HUES6 (cell line): ENCODE measurements at regions not wholly inside any gene's neighbourhood (a gene's known extent, or its start where the extent isn't known, plus 50 kb on each side); places are given as distances from the start of the nearest gene placed in this dataset.

ENCODE experiments used
- H3K27ac ChIP-seq: 2 replicates; pipeline ENCODE4 v1.7.0; 2013; ENCODE audit warnings: low read depth, mild to moderate bottlenecking, low read length, inconsistent platforms
- H3K27me3 ChIP-seq: 2 replicates; pipeline ENCODE4 v1.6.1; 2013; ENCODE audit warnings: low read length; ENCODE audit not compliant: control insufficient read depth, insufficient read depth
- H3K36me3 ChIP-seq: 2 replicates; pipeline ENCODE4 v1.6.1; 2013; ENCODE audit warnings: low read length; ENCODE audit not compliant: control insufficient read depth, insufficient read depth
- H3K4me1 ChIP-seq: 2 replicates; pipeline ENCODE4 v1.6.1; 2013; ENCODE audit warnings: low read length; ENCODE audit not compliant: control insufficient read depth, insufficient read depth
- H3K4me3 ChIP-seq: 2 replicates; pipeline ENCODE4 v1.5.1; 2013; ENCODE audit warnings: low read depth, low read length
- H3K9ac ChIP-seq: one replicate; pipeline ENCODE4 v1.6.1; 2013; ENCODE audit warnings: mild to moderate bottlenecking, low read length
- H3K9me3 ChIP-seq: 2 replicates; pipeline ENCODE4 v1.6.1; 2013; ENCODE audit warnings: low read depth, low read length; ENCODE audit not compliant: control insufficient read depth, insufficient read depth

- no peaks in the 10 kb centered on the region for H3K36me3 ChIP-seq
- H3K9ac ChIP-seq: no peak overlapping the region
- H3K4me1 ChIP-seq: no peaks in the 10 kb centered on the region
- peaks cover 70% of the 10 kb centered on the region for H3K27me3 ChIP-seq
- H3K27ac ChIP-seq: no peak overlapping the region
- no peak overlapping the region for H3K4me3 ChIP-seq
- no peaks in the 10 kb centered on the region for H3K9me3 ChIP-seq
These were observed 75.9 kb upstream of the FBRSL1 start for GRCh38 chr12:132413931-132414588.

GRCh38 chr12:132411457-132411856, 78.5 kb upstream of the FBRSL1 start:
- Histone ChIP-seq H3K27me3 (peaks cover 70% of the 10 kb centered on the region), H3K4me1 (no peaks in the 10 kb centered on the region), H3K9ac (no peak overlapping the region), H3K4me3 (no peak overlapping the region), H3K27ac (no peak overlapping the region), H3K36me3 (no peaks in the 10 kb centered on the region), H3K9me3 (peaks cover 4% of the 10 kb centered on the region)

GRCh38 chr12:132410849-132411248, 79.1 kb upstream of the FBRSL1 start:
- H3K27me3 ChIP-seq: peaks cover 70% of the 10 kb centered on the region
- H3K4me1 ChIP-seq: no peaks in the 10 kb centered on the region
- no peak overlapping the region for H3K9ac ChIP-seq
- H3K9me3 ChIP-seq: peaks cover 4% of the 10 kb centered on the region
- H3K27ac ChIP-seq: no peak overlapping the region
- H3K4me3 ChIP-seq: no peak overlapping the region
- no peaks in the 10 kb centered on the region for H3K36me3 ChIP-seq

- Histone ChIP-seq H3K36me3 (no peaks in the 10 kb centered on the region), H3K9me3 (peaks cover 4% of the 10 kb centered on the region), H3K27me3 (peaks cover 70% of the 10 kb centered on the region), H3K9ac (no peak overlapping the region), H3K4me1 (no peaks in the 10 kb centered on the region), H3K4me3 (no peak overlapping the region), H3K27ac (no peak overlapping the region)
These were observed 79.7 kb upstream of the FBRSL1 start for GRCh38 chr12:132410296-132410625.

GRCh38 chr12:132409495-132410295, 80.3 kb upstream of the FBRSL1 start:
- no peaks in the 10 kb centered on the region for H3K36me3 ChIP-seq

GRCh38 chr12:132408626-132409494, 79.5 kb upstream of the GALNT9 start:
- Histone ChIP-seq H3K9ac (no peak overlapping the region), H3K36me3 (no peaks in the 10 kb centered on the region), H3K9me3 (peaks cover 4% of the 10 kb centered on the region), H3K27me3 (peaks cover 74% of the 10 kb centered on the region), H3K27ac (no peak overlapping the region), H3K4me1 (no peaks in the 10 kb centered on the region), H3K4me3 (no peak overlapping the region)

More at GRCh38 chr12:132409495-132410295, 80.3 kb upstream of the FBRSL1 start:
- Histone ChIP-seq H3K27ac (no peak overlapping the region), H3K4me1 (no peaks in the 10 kb centered on the region), H3K9ac (no peak overlapping the region), H3K27me3 (peaks cover 72% of the 10 kb centered on the region), H3K4me3 (no peak overlapping the region), H3K9me3 (peaks cover 4% of the 10 kb centered on the region)

GRCh38 chr12:132407992-132408391, 78.6 kb upstream of the GALNT9 start:
- Histone ChIP-seq H3K4me1 (no peaks in the 10 kb centered on the region), H3K27ac (no peak overlapping the region), H3K4me3 (no peak overlapping the region), H3K36me3 (no peaks in the 10 kb centered on the region), H3K9me3 (peaks cover 4% of the 10 kb centered on the region), H3K9ac (no peak overlapping the region), H3K27me3 (peaks cover 82% of the 10 kb centered on the region)

- H3K27me3 ChIP-seq: peaks cover 87% of the 10 kb centered on the region
- H3K27ac ChIP-seq: no peak overlapping the region
- H3K4me3 ChIP-seq: no peak overlapping the region
- no peaks in the 10 kb centered on the region for H3K4me1 ChIP-seq
- peaks cover 4% of the 10 kb centered on the region for H3K9me3 ChIP-seq
- H3K36me3 ChIP-seq: no peaks in the 10 kb centered on the region
- H3K9ac ChIP-seq: no peak overlapping the region
These were observed 78.1 kb upstream of the GALNT9 start for GRCh38 chr12:132407451-132407961.

GRCh38 chr12:132406493-132407450, 77.4 kb upstream of the GALNT9 start:
- peaks cover 4% of the 10 kb centered on the region for H3K9me3 ChIP-seq
- H3K4me1 ChIP-seq: no peaks in the 10 kb centered on the region
- H3K27ac ChIP-seq: no peak overlapping the region
- no peaks in the 10 kb centered on the region for H3K36me3 ChIP-seq
- H3K27me3 ChIP-seq: peaks cover 91% of the 10 kb centered on the region
- no peak overlapping the region for H3K9ac ChIP-seq
- no peak overlapping the region for H3K4me3 ChIP-seq

GRCh38 chr12:132405742-132406251, 76.4 kb upstream of the GALNT9 start:
- peaks cover 89% of the 10 kb centered on the region for H3K27me3 ChIP-seq

More at GRCh38 chr12:132405742-132406251, 76.4 kb upstream of the GALNT9 start:
- Histone ChIP-seq H3K4me1 (no peaks in the 10 kb centered on the region), H3K36me3 (no peaks in the 10 kb centered on the region), H3K9me3 (peaks cover 4% of the 10 kb centered on the region), H3K27ac (no peak overlapping the region), H3K4me3 (no peak overlapping the region), H3K9ac (no peak overlapping the region)
